Suprapubic skin (tissue), 4 donors: ENCODE measurements at regions not wholly inside any gene's neighbourhood (a gene's known extent, or its start where the extent isn't known, plus 50 kb on each side); places are given as distances from the start of the nearest gene placed in this dataset.

Experiments used
- CTCF ChIP-seq, 2 donors: fragments of 200-600 bp in 1 of 2; fragments of 450-650 bp in 1 of 2; sonication (generic) in 1 of 2; IDR thresholded peaks; one replicate each; pipeline ENCODE4 v1.5.1; 2016 to 2019; ENCODE audit warnings: antibody characterized with exemption in 2 of 2, mild to moderate bottlenecking in 1 of 2, moderate library complexity in 1 of 2
- EP300 ChIP-seq: sonication (generic); formaldehyde crosslinking; IDR thresholded peaks from one replicate; pipeline ENCODE4 v1.6.1; 2017; ENCODE audit warnings: antibody characterized with exemption
- POLR2A ChIP-seq, 2 donors: fragments of 450-650 bp; IDR thresholded peaks; one replicate each; pipeline ENCODE4 v1.6.1; 2017; ENCODE audit warnings: antibody characterized with exemption in 2 of 2, mild to moderate bottlenecking in 2 of 2, moderate library complexity in 2 of 2
- POLR2AphosphoS5 ChIP-seq, 3 donors: sonication (generic); formaldehyde crosslinking; IDR thresholded peaks; one replicate each; pipeline ENCODE4 v1.6.1; 2017; ENCODE audit warnings: antibody characterized with exemption in 3 of 3

- TF ChIP-seq CTCF (IDR thresholded peaks at IDR 0.05) (no peak), POLR2AphosphoS5 (IDR thresholded peaks at IDR 0.05) (no peak), EP300 (no peak), POLR2A (IDR thresholded peaks at IDR 0.05) (no peak)
Measured at GRCh38 chr3:189488241-189488767, 142.9 kb upstream of the TP63 start.
